ENCODE measurements at regions not wholly inside any gene's neighbourhood (a gene's known extent, or its start where the extent isn't known, plus 50 kb on each side); places are given as distances from the start of the nearest gene placed in this dataset.

GRCh38 chr5:17794201-17794600 is 159.9 kb downstream of the TAF11L14 start (continued):
- no peak for TF ChIP-seq ETS1 (IDR thresholded peaks at IDR 0.05)
- TF ChIP-seq REST (IDR thresholded peaks at IDR 0.05; ENCODE audit: unreplicated experiment): no peak
- TF ChIP-seq NANOG (IDR thresholded peaks at IDR 0.05; ENCODE audit: borderline replicate concordance): no peak
- TF ChIP-seq ZNF331 (CRISPR knock-in tag; IDR thresholded peaks at IDR 0.05; ENCODE audit: low read depth): no peak
- no peak for TF ChIP-seq CREB1 (CRISPR knock-in tag; IDR thresholded peaks at IDR 0.05; ENCODE audit: low read depth)
- no peak for TF ChIP-seq ZNF114 (CRISPR knock-in tag; IDR thresholded peaks at IDR 0.05)
- TF ChIP-seq STAT1 (IDR thresholded peaks at IDR 0.05; ENCODE audit: unreplicated experiment): no peak
- TF ChIP-seq CTCF (conservative IDR thresholded peaks at IDR 0.05; ENCODE audit: low read depth in 2 of 2): no peak
- no peak for TF ChIP-seq POLR2AphosphoS5 (IDR thresholded peaks at IDR 0.05; ENCODE audit: low read depth)
- TF ChIP-seq EZH2phosphoT487 (IDR thresholded peaks at IDR 0.05; ENCODE audit: unreplicated experiment): no peak

- H3K36me3 ChIP-seq (ENCODE audit: insufficient read depth): no peaks in the 10 kb centered on the region
- no peak for DNase-seq (ENCODE audit: low spot score)
- ATAC-seq: no peak
- no peak overlapping the region for H3K4me3 ChIP-seq
- no peak overlapping the region for H2AFZ ChIP-seq
- no peaks in the 10 kb centered on the region for H4K20me1 ChIP-seq (replicated peaks; ENCODE audit: insufficient read depth)
- 0 out of 2 replicates have a peak, but pooled peaks cover 3% of the 10 kb centered on the region for H3K9me2 ChIP-seq (ENCODE audit: insufficient read depth)
- no peak overlapping the region for H3K27ac Mint-ChIP-seq
- peaks cover 3% of the 10 kb centered on the region; the same call in 1 of the 3 replicates for H3K4me1 Mint-ChIP-seq
- no peaks in the 10 kb centered on the region for H3K9me3 Mint-ChIP-seq
- no peaks in the 10 kb centered on the region for H3K27me3 ChIP-seq (ENCODE audit: insufficient read depth)
- no peaks in the 10 kb centered on the region for H3K79me2 ChIP-seq (replicated peaks; ENCODE audit: insufficient read depth)
- H3K27ac ChIP-seq (ENCODE audit: low read depth): no peak overlapping the region
- no peaks in the 10 kb centered on the region for H3K4me1 ChIP-seq (ENCODE audit: insufficient read depth)
- H3K36me3 Mint-ChIP-seq (ENCODE audit: low read depth): no peaks in the 10 kb centered on the region
- no peaks in the 10 kb centered on the region for H3F3A ChIP-seq (replicated peaks; ENCODE audit: low read depth)
- peaks cover 2% of the 10 kb centered on the region for H3K27me3 Mint-ChIP-seq (ENCODE audit: insufficient read depth, low read depth, poor library complexity)
- H3K4me3 Mint-ChIP-seq: no peak overlapping the region
- H3K4me2 ChIP-seq: no peak overlapping the region
- TF ChIP-seq ZNF331 (CRISPR knock-in tag; IDR thresholded peaks at IDR 0.05; ENCODE audit: low read depth): no peak
- TF ChIP-seq EZH2 (IDR thresholded peaks at IDR 0.05; ENCODE audit: low read depth, unreplicated experiment): no peak
- no peak for TF ChIP-seq ETS1 (IDR thresholded peaks at IDR 0.05)
- no peak for TF ChIP-seq REST (IDR thresholded peaks at IDR 0.05; ENCODE audit: unreplicated experiment)
- no peak for TF ChIP-seq NANOG (IDR thresholded peaks at IDR 0.05; ENCODE audit: borderline replicate concordance)
- no peak for TF ChIP-seq CREB1 (CRISPR knock-in tag; IDR thresholded peaks at IDR 0.05; ENCODE audit: low read depth)
- TF ChIP-seq STAT1 (IDR thresholded peaks at IDR 0.05; ENCODE audit: unreplicated experiment): no peak
- no peak for TF ChIP-seq JUNB (IDR thresholded peaks at IDR 0.05; ENCODE audit: unreplicated experiment)
- no peak for TF ChIP-seq POLR2AphosphoS5 (IDR thresholded peaks at IDR 0.05; ENCODE audit: low read depth)
- TF ChIP-seq EZH2phosphoT487 (IDR thresholded peaks at IDR 0.05; ENCODE audit: unreplicated experiment): no peak
- TF ChIP-seq CTCF (conservative IDR thresholded peaks at IDR 0.05; ENCODE audit: low read depth in 2 of 2): no peak
- TF ChIP-seq ZNF114 (CRISPR knock-in tag; IDR thresholded peaks at IDR 0.05): no peak
Measured at GRCh38 chr5:17794815-17795214, 160.6 kb downstream of the TAF11L14 start.
